Posterior vena cava (tissue), 2 donors: ENCODE measurements at regions not wholly inside any gene's neighbourhood (a gene's known extent, or its start where the extent isn't known, plus 50 kb on each side); places are given as distances from the start of the nearest gene placed in this dataset.
"Not testable (repeated sequence)": the region's sequence is repeated elsewhere in the genome, so short reads cannot be mapped to it uniquely, and the experiment has no call there.

Experiments
- DNase-seq: peaks from one replicate; pipeline ENCODE4 v3.0.0-alpha.2; 2020; ENCODE audit warnings: low spot score
- intact Hi-C, 2 donors: fragments of 100-400 bp; cut with DNase I; formaldehyde crosslinking; loops; one replicate each; pipeline versions ENCODE4 v1.14.1 to v1.14.2; 2022 to 2023
- donor health status: DM: yes; HTN: yes; CAD: no.
- donor health status: DM: yes; HTN: yes; CAD: no.

- intact Hi-C loops: no loop called here
Measured at GRCh38 chr1:192418552-192419285, 101.9 kb downstream of the RGS21 start.

GRCh38 chr1:192430644-192431043, 113.9 kb downstream of the RGS21 start:
- DNase-seq: no peak
- intact Hi-C loops: no loop called here

More at GRCh38 chr1:192418552-192419285, 101.9 kb downstream of the RGS21 start:
- no peak for DNase-seq

- no peak for DNase-seq
- intact Hi-C loops: no loop called here
Measured at GRCh38 chr1:192435704-192436103, 118.9 kb downstream of the RGS21 start.

GRCh38 chr1:192436441-192437078, 119.8 kb downstream of the RGS21 start:
- DNase-seq: no peak
- intact Hi-C loops: no loop called here

DNA sequence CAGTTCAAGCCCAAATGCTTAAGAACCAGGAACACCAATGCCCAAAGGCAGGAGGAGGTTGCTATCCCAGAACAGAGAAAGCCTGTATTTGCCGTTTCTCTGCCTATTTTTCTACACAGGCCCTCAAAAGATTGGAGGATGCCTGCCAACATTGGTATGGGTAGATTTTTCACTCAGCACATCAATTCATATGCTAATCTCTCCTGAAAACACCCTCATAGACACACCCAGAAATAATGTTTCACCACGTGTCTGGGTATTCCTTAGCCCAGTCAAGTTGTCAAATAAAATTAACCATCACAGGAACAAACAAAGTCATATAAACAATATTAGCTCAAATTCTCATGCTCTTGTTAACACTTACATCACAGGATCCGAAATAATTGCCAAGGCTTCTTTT, 121.9 kb downstream of the RGS21 start:
- no peak for DNase-seq
- intact Hi-C loops: no loop called here

DNA sequence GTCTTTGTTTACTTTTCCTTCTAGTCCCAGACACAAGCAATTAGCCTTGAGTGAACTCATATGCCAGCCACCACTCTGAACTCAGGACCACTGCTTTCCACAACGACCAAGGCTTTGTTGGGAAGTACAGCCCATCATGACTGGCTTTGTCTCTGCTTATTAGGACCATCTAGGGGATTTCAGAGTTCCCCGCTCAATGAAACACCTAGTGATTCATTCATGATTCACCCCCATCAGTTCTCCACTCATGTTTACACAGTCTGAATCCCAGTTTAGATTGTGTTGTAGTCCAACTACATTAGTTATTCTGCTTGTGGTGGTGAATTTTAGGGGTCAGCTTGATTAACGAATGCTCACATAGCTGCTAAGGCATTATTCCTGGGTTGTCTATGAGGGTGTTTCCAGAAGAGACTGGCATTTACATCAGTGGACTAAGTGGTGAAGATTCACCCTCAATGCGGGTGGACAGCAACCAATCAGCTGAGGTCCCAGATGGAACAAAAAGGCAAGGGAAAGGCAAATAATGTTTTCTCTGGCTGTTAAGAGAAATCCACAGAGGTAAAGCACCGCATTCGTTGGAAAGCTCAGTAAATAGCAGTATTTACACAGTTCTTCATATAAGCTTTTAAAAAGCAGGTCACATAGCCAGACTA, 122.7 kb downstream of the RGS21 start:
- no peak for DNase-seq
- intact Hi-C loops: no loop called here

DNA sequence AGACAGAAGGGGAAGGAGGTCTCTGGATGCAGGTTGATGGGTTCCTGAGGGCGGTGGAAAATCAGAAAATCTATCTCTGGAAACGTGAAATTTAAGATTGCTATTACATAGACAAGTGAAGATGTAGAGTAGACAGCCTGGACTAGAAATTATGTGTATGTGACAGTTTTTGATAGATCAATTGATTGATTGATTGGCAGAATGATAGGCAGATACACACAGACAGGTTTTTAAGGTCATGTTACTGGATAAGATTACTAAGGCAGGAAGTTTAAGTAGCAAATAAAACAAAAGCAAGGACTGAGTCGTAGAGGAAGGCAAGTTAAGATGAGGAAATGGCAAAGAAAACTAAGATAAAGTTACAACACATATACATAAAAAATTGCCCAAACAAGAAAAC, 124.7 kb downstream of the RGS21 start:
- no peak for DNase-seq
- intact Hi-C loops: no loop called here

- intact Hi-C loops: no loop called here
- no peak for DNase-seq
Measured at GRCh38 chr1:192442736-192443135, 125.9 kb downstream of the RGS21 start.

- intact Hi-C loops: no loop called here
- no peak for DNase-seq
Measured at GRCh38 chr1:192443616-192444015, 126.8 kb downstream of the RGS21 start.

DNA sequence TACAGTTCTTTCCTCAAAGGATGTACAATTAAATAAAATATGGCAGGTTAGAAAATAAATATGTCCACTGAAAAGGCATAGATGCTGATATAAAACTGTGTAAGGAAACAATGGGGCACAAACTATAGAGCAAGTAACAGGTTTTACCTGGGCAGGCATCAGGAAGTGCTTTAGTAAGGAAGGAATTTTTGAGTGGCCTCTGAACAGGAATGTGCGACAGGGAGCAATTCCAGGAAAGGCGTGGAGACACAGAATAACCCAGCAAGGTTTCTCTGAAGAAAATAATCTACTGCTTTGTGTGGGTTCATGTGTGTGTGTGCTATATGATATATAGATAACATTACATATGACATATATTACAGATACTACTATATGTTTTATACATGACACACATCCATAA, 128.4 kb downstream of the RGS21 start:
- no peak for DNase-seq
- intact Hi-C loops: no loop called here

DNA sequence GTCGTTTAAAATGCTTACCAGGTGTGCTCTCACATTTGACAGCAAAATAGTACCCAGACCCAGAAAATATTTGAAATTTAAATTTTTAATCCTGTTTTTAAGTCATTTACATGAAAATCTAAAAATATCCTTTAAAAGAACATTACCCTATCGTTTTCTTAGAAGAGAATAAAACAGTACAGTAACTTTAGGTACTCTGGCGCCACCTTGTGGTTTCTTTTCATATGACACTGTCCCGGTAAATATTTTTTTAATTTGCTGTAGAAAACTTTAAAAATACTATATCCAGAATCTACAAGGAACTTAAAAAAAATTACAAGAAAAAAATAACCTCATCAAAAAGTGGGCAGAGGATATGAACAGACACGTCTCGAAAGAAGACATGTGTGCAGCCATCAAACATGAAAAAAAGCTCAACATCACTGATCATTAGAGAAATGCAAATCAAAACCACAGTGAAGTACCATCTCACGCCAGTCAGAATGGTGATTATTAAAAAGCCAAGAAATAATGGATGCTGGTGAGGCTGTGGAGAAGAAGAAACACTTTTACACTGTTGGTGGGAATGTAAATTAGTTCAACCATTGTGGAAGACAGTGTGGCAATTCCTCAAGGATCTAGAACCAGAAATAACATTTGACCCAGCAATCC, 129.2 kb downstream of the RGS21 start:
- intact Hi-C loops: no loop called here
- no peak for DNase-seq

DNA sequence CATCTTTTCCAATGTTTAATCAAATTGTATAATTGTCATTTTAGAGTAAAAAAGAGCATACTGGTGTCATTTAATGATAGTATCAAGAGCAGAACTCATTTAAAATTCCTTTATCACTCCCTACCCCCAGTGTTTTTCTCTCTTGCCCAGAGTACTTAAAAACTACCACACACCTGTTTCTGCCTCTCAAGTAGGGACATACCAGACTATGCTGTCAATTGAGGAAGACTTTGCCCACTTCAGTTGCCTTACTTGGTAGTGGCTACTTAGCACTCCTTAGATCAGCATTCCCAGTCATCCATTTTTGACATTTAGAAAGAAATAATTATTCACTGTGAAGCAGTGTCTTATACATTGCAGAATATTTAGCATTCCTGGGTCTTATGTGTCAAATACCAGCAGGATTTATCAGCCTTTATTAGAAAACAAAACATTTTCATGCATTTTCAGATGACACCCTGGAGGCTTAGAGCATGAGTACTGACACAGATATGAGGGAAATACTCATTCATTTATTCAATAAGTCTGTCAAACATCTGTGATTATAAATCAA, 127.5 kb upstream of the RGS1 start:
- DNase-seq: no peak
- intact Hi-C loops: no loop called here

DNA sequence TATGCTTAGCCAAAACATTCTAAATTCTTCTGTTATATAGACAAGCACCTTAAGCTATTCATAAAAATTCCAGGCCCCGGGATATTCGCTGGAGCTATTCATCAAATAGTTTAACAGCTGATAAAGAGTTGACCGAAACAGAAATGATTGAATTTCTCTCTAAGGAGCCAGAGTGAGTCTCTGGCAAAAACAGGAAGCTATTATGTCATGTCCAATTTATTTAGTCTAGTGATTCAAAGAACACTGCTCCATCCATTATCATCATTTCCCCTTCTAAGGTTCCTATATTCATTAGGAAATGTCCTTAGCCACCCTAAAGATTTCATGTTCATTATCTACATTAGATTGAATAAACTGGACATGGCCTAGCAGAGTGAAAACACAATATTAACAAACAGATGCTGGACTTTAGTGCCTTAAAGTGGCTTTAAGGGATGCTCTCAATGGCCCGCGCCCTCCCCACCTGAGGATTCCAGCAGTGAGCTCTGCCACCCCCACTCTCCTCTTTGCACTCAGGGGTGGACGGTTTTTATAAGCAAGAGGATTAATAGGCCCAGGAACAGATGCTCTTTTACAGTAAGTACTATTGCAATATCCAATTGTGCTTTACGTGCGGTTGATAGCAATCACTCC, 122.1 kb upstream of the RGS1 start:
- intact Hi-C loops: no loop called here

GRCh38 chr1:192459467-192459866, 116.1 kb upstream of the RGS1 start:
- no peak for DNase-seq
- intact Hi-C loops: no loop called here

More for the DNA sequence above, 122.1 kb upstream of the RGS1 start:
- DNase-seq: no peak

- no peak for DNase-seq
- intact Hi-C loops: no loop called here
Measured at GRCh38 chr1:192461684-192462083, 113.9 kb upstream of the RGS1 start.

DNA sequence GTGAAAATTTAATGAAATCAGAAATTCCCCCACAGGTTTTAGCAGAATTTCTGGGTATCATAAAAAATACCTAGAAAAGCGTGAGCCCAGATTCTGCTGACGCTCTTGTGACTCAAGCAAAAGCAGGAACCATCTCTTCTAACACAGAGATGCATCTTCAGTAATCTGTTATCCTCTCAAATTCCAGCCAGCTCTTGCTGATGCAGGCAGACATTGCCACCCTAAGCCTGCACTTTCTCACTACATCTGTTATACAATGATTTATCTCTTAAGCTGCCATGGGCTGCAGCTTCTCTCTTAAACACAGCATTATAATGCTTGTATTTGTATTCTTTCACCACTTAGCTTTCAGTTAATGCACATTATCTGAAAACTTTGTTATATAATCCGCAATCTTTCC, 113.0 kb upstream of the RGS1 start:
- no peak for DNase-seq
- intact Hi-C loops: no loop called here

DNA sequence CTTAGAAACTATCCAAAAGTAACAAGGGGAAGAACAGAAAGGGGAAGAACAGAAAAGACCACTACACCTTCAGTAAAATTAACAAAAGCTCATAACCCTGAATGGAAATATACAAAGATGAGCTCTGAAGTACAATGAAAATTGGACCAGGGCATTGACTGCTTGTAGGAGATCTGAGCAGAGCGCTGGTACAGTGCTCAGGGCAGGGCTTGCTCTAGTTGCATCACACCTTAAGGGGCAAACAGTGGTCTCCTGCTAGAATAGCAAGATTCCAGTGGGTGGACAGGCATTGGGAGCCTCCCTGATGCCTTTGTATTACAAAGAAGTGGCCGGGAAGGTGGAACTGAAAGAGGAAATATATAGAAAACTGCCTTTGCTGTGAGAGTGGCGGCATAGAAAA, 111.9 kb upstream of the RGS1 start:
- intact Hi-C loops: no loop called here
- DNase-seq: no peak

- intact Hi-C loops, DNase-seq: not testable (repeated sequence)
Measured at GRCh38 chr1:192465221-192465620, 110.4 kb upstream of the RGS1 start.

GRCh38 chr1:192474080-192474683, 101.4 kb upstream of the RGS1 start:
- no peak for DNase-seq
- intact Hi-C loops: loop anchor here (10.0 kb wide), 5 partner anchors 111 to 651 kb away; partner anchors contain the start of genes CDC73 (in 1 of the 2) and RGS2 (in 1 of the 2)
